ENCODE measurements at regions not wholly inside any gene's neighbourhood (a gene's known extent, or its start where the extent isn't known, plus 50 kb on each side); places are given as distances from the start of the nearest gene placed in this dataset.

DNA sequence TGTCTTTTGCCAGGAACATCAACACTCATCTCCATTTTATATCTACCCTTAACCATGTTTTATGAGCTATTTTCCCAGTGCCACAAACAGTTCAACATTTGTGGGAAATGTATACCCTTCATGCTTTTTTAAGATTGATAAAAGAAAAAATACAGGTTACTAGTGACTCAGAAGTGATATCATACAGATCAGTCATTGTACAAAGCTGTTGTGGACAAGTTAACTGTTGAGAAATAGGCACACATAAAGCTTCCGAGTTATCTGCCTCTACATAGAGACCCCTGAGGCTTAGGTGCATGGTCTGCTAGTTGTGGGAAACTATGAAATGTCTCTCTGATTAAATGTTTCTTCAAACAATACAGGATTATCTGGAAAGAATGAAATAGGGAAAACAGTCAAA lies 96.3 kb downstream of the LSM5 start:
- TF ChIP-seq, protein P1, sequence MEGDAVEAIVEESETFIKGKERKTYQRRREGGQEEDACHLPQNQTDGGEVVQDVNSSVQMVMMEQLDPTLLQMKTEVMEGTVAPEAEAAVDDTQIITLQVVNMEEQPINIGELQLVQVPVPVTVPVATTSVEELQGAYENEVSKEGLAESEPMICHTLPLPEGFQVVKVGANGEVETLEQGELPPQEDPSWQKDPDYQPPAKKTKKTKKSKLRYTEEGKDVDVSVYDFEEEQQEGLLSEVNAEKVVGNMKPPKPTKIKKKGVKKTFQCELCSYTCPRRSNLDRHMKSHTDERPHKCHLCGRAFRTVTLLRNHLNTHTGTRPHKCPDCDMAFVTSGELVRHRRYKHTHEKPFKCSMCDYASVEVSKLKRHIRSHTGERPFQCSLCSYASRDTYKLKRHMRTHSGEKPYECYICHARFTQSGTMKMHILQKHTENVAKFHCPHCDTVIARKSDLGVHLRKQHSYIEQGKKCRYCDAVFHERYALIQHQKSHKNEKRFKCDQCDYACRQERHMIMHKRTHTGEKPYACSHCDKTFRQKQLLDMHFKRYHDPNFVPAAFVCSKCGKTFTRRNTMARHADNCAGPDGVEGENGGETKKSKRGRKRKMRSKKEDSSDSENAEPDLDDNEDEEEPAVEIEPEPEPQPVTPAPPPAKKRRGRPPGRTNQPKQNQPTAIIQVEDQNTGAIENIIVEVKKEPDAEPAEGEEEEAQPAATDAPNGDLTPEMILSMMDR (conservative IDR thresholded peaks at IDR 0.05): no peak
- no peak for TF ChIP-seq EZH2 (IDR thresholded peaks at IDR 0.05; ENCODE audit: low read depth)
